Skeletal muscle tissue (tissue), 3 donors: ENCODE measurements at regions not wholly inside any gene's neighbourhood (a gene's known extent, or its start where the extent isn't known, plus 50 kb on each side); places are given as distances from the start of the nearest gene placed in this dataset.

Source experiments
- H3K27ac ChIP-seq: one replicate; pipeline ENCODE4 v1.7.0; 2013; ENCODE audit warnings: mild to moderate bottlenecking, low read depth, low read length, inconsistent platforms
- H3K27me3 ChIP-seq, 3 donors: one replicate each; pipeline ENCODE4 v1.7.0; 2013; ENCODE audit warnings: low read length in 3 of 3; ENCODE audit not compliant: control insufficient read depth in 3 of 3, insufficient read depth in 3 of 3
- H3K36me3 ChIP-seq, 3 donors: one replicate each; pipeline ENCODE4 v1.7.0; 2013; ENCODE audit warnings: low read length in 3 of 3; ENCODE audit not compliant: control insufficient read depth in 3 of 3, insufficient read depth in 3 of 3
- H3K4me1 ChIP-seq, 3 donors: one replicate each; pipeline ENCODE4 v1.7.0; 2013; ENCODE audit warnings: low read length in 3 of 3, mild to moderate bottlenecking in 3 of 3; ENCODE audit not compliant: control insufficient read depth in 3 of 3, insufficient read depth in 3 of 3
- H3K4me3 ChIP-seq, 3 donors: one replicate each; pipeline ENCODE4 v1.7.0; 2013; ENCODE audit warnings: low read length in 3 of 3
- H3K9ac ChIP-seq, 3 donors: one replicate each; pipeline ENCODE4 v1.7.0; 2013; ENCODE audit warnings: low read length in 3 of 3, mild to moderate bottlenecking in 3 of 3, moderate library complexity in 2 of 3, low read depth in 1 of 3
- H3K9me3 ChIP-seq, 3 donors: one replicate each; pipeline ENCODE4 v1.7.0; 2013; ENCODE audit warnings: low read length in 3 of 3; ENCODE audit not compliant: control insufficient read depth in 3 of 3
- donor health status: Osteomylitis.

DNA sequence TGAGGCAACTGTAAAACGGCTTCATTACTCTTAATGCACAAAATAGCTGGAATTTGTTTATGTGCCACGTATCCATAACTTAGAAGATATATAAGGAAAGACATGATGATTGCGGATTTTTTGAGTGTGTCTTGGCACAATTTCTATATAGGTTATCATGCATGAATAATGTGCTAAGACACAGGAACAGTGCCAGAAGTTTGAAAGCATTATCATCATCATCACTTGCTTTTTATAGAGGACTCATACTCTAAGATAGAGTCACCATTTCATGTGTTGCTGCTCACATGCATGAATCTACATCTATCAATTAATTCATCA, 113.4 kb downstream of the ELOVL4 start:
- no peak overlapping the region for H3K27ac ChIP-seq
- no peak overlapping the region for H3K4me3 ChIP-seq
- no peaks in the 10 kb centered on the region for H3K4me1 ChIP-seq
- H3K27me3 ChIP-seq = no peaks in the 10 kb centered on the region
- H3K36me3 ChIP-seq = no peaks in the 10 kb centered on the region
- H3K9ac ChIP-seq = no peak overlapping the region
- no peaks in the 10 kb centered on the region for H3K9me3 ChIP-seq

DNA sequence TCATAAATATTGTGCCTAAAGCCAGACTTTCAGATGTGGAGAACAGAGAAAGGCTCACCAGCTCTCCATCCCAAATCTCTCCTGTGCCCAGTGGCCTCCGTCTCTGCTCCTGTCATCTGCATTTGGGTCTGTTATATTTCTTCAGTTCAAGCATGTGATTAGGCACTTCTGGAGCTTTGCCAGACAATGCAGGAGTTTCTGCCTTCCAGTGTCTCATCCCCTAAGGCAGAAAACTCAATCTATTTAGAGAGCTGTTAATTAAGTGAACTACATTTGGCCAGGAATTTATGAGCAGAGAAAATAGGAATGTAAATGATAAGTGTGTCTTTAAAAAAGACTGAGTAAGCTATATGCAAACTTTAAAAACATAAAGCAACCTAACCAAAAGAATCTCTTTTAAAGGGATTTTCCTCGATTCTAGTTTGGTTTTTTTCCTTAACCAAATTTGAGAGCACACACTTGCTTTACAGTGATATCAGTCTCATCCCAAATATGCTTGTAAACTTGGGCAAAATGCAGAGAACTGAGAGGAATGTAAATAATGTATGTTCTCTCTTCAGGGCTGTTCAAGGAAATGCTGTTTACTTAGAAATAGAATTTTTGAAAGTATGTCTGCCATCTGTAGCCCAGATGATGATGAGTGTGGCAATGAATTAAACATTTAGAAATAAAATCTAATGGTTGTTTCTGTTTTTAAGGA, 113.9 kb downstream of the ELOVL4 start:
- no peak overlapping the region for H3K4me3 ChIP-seq
- H3K4me1 ChIP-seq = no peaks in the 10 kb centered on the region
- H3K9ac ChIP-seq = no peak overlapping the region
- no peaks in the 10 kb centered on the region for H3K9me3 ChIP-seq
- no peaks in the 10 kb centered on the region for H3K36me3 ChIP-seq
- H3K27me3 ChIP-seq = no peaks in the 10 kb centered on the region
- no peak overlapping the region for H3K27ac ChIP-seq

DNA sequence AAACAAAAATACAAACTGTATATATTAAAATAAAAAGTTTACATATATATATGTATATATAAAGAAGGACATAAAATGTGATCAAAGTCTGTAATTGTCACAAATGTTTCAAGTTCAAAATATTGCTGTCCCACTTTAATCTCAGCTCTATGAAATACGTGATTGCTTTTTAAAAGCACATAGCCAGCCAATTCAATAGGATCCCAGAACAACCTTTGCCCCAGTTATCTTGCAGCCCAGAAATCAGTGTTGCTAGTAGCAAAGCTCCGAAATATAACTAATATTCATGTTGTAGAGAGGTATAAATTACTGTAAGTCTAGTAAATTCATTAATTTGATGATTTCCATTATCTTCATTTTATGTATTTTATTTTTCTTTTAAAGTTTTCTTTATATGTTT, 114.6 kb downstream of the ELOVL4 start:
- H3K4me3 ChIP-seq = no peak overlapping the region
- H3K27ac ChIP-seq = no peak overlapping the region
- no peak overlapping the region for H3K9ac ChIP-seq
- H3K4me1 ChIP-seq = no peaks in the 10 kb centered on the region
- no peaks in the 10 kb centered on the region for H3K36me3 ChIP-seq
- no peaks in the 10 kb centered on the region for H3K27me3 ChIP-seq
- H3K9me3 ChIP-seq = no peaks in the 10 kb centered on the region

DNA sequence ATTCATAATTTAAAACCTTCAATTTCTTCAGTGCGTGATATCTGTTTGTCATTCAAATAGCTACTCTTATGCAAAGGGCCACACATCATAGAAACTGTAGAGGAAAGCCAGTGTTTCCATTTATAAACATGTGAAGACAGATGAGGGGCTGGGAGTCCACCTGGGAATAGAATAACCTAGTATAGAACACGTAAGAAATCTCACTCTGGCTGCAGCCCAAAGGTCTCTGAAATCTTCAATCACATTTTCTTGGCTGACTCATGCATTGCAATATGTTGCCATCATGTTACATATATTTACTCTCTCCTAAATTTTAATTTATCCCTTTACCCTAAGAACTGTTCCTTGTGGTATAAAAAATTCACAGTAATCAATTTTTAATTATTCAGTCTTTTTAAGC, 123.2 kb downstream of the ELOVL4 start:
- Histone ChIP-seq H3K4me1 (no peaks in the 10 kb centered on the region), H3K27ac (no peak overlapping the region), H3K9ac (no peak overlapping the region), H3K36me3 (no peaks in the 10 kb centered on the region), H3K4me3 (no peak overlapping the region), H3K9me3 (peaks cover 0 to 4% (median 0%) of the 10 kb centered on the region in 3 donors), H3K27me3 (no peaks in the 10 kb centered on the region)

DNA sequence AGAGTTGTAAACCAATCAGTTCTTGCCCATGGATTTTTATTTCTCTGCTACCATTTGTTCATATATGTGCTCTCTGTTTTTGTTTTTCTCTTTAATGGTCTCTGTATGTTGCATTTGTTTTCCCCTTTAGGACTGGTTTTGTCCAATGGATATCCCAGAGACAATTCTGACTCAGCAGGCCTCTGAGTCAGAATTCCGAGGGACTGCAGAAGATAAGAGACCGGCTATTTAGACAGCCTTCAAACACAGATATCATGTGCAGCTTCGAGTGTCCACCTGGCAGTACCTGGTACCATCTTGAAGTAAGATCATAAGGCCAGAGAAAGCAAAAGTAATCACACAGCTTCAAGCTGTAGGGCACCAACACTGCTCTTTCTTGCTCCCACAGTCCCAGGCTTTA, 125.5 kb downstream of the ELOVL4 start:
- H3K36me3 ChIP-seq = no peaks in the 10 kb centered on the region
- H3K27ac ChIP-seq = no peak overlapping the region
- H3K27me3 ChIP-seq = no peaks in the 10 kb centered on the region
- no peaks in the 10 kb centered on the region for H3K4me1 ChIP-seq
- H3K9me3 ChIP-seq = no peaks in the 10 kb centered on the region
- no peak overlapping the region for H3K9ac ChIP-seq
- no peak overlapping the region for H3K4me3 ChIP-seq

DNA sequence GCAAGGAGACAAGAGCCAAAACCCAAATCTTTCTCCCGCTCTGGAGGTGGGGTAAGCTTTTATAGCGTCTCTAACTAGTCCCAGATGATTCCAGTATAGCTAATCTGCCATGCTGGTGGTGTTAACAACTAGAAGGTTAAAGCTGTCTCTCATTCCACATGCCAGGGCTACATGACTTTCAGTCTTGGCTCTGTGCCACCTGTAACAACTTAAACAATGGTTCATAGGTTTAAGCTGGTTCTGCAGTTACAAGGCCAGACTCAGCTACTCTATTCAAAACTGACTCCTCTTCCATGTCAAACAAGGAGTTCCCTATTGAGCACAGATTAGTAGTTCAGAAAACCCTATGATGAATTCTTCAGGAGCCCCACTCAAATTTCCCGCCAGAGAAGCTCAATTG, 128.9 kb downstream of the ELOVL4 start:
- Histone ChIP-seq H3K36me3 (no peaks in the 10 kb centered on the region), H3K27me3 (no peaks in the 10 kb centered on the region), H3K9me3 (no peaks in the 10 kb centered on the region), H3K4me1 (no peaks in the 10 kb centered on the region), H3K4me3 (no peak overlapping the region), H3K9ac (no peak overlapping the region), H3K27ac (no peak overlapping the region)

DNA sequence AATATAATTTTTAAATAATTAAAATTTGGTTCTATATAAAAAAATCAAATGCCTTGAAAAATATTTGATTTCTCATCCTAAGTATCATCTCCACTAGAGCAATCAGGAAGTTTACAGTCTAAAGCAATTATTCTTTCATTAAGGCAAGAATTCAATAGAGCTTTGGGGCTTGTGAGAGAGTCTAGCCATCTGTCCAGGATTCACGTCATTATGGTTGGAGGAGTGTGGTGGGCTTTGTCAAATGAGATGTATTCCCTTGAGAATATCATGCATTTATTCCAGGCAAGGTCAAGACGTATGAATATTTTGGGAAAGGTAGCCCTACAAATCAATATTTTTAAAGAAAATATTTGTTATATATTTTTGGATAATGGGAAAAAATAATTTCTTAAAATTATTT, 132.4 kb downstream of the ELOVL4 start:
- Histone ChIP-seq H3K27ac (no peak overlapping the region), H3K4me1 (peaks cover 0 to 2% (median 0%) of the 10 kb centered on the region in 3 donors), H3K27me3 (no peaks in the 10 kb centered on the region), H3K9ac (no peak overlapping the region), H3K4me3 (no peak overlapping the region), H3K36me3 (no peaks in the 10 kb centered on the region), H3K9me3 (no peaks in the 10 kb centered on the region)

DNA sequence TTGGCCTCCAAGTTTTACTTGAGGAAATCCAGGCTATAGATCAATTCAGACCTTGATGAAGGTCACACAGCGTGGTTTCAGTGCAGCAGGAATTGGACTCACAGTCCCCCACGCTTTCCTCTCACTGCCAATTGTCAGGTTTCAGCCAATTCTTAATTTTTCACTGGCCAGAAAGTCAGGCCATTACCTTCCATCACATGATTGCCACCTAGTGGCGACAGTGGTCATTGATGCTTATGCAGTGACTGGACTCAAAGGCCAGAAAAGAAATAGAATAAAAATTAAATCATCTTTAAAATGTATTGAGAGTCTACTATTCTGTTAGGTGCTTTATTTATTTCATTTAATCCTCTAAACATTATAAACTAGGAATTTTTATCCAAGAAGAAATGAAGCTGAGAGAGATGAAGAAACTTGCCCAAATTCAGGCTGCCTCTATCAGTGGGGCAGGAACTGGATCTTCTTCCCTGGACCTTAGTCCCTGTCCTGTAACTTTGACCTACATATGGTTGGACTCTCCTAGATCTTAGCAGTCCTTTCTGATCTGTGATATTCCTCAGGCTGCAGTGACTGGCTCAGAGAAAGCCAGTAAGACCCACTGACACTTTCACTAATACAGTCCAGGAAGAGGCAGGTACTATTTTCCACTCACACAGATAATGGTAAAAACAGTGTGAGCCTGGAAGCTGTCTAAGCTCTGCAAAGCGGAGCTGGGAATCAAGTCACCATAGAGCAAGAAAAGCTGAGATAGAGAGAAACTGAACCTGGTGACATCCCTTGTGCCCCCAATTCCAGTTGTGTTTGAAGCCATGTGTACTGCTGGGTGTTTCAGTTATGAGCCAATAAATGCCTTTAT, 133.3 kb downstream of the ELOVL4 start:
- Histone ChIP-seq H3K27ac (no peak overlapping the region), H3K9me3 (no peaks in the 10 kb centered on the region), H3K4me1 (peaks cover 0 to 2% (median 0%) of the 10 kb centered on the region in 3 donors), H3K9ac (no peak overlapping the region), H3K36me3 (no peaks in the 10 kb centered on the region), H3K27me3 (no peaks in the 10 kb centered on the region), H3K4me3 (no peak overlapping the region)

DNA sequence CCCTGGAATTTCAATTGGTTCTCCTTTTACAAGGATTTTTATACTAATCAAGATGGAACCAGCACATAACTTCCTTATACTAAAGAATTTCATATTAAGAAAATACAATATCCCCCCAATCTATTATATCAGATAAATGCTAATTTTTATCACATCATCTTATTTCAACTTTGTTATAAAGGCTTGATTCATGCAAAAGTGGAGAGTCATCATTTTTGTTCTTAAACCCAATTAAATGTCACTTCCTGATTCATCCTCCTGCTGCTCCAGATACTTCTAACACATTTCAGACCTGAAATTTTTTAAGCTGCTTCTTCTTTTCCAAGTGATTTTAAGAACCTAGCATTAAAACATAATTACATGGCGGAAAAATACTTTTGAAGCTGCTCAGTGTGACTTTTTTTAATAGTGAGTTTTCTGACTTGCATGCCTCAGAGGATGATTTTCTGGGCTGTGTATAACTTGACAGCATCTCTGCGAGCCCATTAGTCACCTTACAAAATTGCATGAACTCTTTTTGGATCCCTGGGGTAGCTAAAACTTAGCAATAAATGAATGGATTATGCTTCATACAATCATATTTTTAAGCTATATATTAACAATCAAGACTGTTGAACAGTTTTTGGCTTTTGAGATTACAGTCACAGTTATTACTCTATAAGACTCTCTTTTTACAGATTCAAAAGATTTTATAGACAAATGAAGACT, 134.1 kb downstream of the ELOVL4 start:
- H3K27me3 ChIP-seq = no peaks in the 10 kb centered on the region
- no peak overlapping the region for H3K9ac ChIP-seq
- no peaks in the 10 kb centered on the region for H3K9me3 ChIP-seq
- H3K4me3 ChIP-seq = no peak overlapping the region
- H3K36me3 ChIP-seq = no peaks in the 10 kb centered on the region
- H3K27ac ChIP-seq = no peak overlapping the region
- H3K4me1 ChIP-seq = peaks cover 0 to 2% (median 0%) of the 10 kb centered on the region in 3 donors

DNA sequence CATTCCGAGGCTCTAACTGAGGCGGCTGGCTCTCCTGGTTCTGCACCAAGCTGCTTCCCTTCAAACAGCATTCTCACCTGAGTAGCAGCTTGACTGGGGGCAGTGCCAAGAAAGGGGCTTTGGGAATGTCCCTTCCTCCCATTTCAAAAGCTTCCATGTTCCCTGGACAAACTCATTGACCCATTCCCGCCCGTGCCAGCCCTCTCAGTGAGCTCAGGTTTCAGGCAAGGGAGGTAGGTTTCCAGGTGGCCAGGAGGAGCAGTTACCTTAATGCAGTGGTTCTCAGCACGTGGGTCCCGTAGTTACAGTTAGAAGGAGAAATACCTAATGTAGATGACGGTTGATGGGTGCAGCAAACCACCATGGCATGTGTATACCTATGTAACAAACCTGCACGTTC, 135.2 kb downstream of the ELOVL4 start:
- no peaks in the 10 kb centered on the region for H3K27me3 ChIP-seq
- peaks cover 0 to 2% (median 0%) of the 10 kb centered on the region in 3 donors for H3K4me1 ChIP-seq
- no peak overlapping the region for H3K27ac ChIP-seq
- H3K9me3 ChIP-seq = no peaks in the 10 kb centered on the region
- no peak overlapping the region for H3K4me3 ChIP-seq
- H3K36me3 ChIP-seq = no peaks in the 10 kb centered on the region
- no peak overlapping the region for H3K9ac ChIP-seq
